ENCODE measurements at regions not wholly inside any gene's neighbourhood (a gene's known extent, or its start where the extent isn't known, plus 50 kb on each side); places are given as distances from the start of the nearest gene placed in this dataset.
A peak's percentile ranks its signal among the peaks of the same experiment; 100 is the strongest.

DNA sequence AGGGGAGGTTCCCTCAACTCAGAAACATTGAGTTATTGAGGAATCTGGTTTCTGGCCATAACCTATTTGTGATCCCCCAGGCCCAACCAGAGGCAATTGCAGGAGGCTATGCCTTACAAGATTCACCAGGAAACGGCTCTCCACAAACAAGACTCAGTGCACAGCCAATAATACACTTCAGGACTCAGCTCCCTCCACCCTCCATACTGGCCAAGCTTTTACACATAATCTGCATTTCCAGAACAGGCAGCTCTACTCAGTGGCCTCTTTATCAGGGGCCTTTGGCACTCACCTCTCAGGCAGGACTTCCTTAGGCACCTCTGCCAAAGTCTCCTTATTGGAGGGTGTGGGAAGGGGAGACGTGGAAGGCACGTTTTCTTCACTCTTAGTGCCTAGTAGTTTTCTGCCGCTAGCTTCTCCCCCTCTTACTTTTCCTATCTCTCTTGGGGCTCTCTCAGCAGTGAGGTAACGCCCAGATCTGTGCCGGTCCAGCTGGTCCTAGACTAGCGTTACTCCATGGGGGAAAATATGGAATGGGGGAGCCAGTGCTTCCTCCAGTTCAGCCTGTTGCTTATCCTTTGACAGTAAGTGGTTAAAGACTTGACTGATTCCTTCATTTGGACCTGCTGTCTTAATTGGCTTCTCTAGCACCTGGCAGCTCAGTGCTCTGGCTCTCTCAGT lies 62.8 kb upstream of the ANO3 start:
- H3K36me3 ChIP-seq = no peaks in the 10 kb centered on the region
- DNase-seq = no peak
- H3K27ac ChIP-seq = no peak overlapping the region
- intact Hi-C loops (cut with DNase I; ENCODE audit: low total_unique reads) = no loop called here
- no peaks in the 10 kb centered on the region for H3K9me3 ChIP-seq
- H3K4me1 ChIP-seq = no peaks in the 10 kb centered on the region
- TF ChIP-seq POLR2A (IDR thresholded peaks at IDR 0.05) = no peak
- TF ChIP-seq, protein P1, sequence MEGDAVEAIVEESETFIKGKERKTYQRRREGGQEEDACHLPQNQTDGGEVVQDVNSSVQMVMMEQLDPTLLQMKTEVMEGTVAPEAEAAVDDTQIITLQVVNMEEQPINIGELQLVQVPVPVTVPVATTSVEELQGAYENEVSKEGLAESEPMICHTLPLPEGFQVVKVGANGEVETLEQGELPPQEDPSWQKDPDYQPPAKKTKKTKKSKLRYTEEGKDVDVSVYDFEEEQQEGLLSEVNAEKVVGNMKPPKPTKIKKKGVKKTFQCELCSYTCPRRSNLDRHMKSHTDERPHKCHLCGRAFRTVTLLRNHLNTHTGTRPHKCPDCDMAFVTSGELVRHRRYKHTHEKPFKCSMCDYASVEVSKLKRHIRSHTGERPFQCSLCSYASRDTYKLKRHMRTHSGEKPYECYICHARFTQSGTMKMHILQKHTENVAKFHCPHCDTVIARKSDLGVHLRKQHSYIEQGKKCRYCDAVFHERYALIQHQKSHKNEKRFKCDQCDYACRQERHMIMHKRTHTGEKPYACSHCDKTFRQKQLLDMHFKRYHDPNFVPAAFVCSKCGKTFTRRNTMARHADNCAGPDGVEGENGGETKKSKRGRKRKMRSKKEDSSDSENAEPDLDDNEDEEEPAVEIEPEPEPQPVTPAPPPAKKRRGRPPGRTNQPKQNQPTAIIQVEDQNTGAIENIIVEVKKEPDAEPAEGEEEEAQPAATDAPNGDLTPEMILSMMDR (IDR thresholded peaks at IDR 0.05) = no peak
- no peaks in the 10 kb centered on the region for H3K27me3 ChIP-seq
- H3K4me3 ChIP-seq = no peak overlapping the region

DNA sequence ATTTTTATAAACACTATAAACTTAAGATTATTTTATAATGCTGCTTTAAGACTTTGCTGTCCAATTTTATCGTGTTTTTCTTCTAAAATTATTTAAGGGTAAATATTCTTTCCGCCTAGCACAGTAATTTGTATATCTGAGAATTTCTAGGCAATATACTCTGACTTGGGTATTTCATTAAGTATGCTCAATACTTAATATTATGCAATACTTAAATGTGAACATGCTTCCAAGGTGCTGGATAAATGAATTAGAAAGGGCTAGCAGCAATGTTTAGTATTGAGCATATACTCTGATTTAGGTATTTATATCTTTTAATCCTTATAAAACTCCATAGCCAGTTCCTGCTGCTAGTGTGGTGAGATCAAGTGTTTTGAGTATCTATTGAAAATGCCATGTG lies 60.3 kb upstream of the ANO3 start:
- Histone ChIP-seq H3K4me3 (no peak overlapping the region), H3K27me3 (no peaks in the 10 kb centered on the region), H3K27ac (no peak overlapping the region), H3K4me1 (no peaks in the 10 kb centered on the region), H3K9me3 (no peaks in the 10 kb centered on the region), H3K36me3 (no peaks in the 10 kb centered on the region)
- TF ChIP-seq POLR2A (IDR thresholded peaks at IDR 0.05) = no peak
- TF ChIP-seq, protein P1 (IDR thresholded peaks at IDR 0.05) = no peak
- DNase-seq = no peak
- intact Hi-C loops (cut with DNase I; ENCODE audit: low total_unique reads) = no loop called here

GRCh38 chr11:26276798-26277424 lies 55.0 kb upstream of the ANO3 start:
- no peaks in the 10 kb centered on the region for H3K36me3 ChIP-seq
- no peak overlapping the region for H3K4me3 ChIP-seq
- intact Hi-C loops (cut with DNase I; ENCODE audit: low total_unique reads) = no loop called here
- peak; percentile 32 to 51 for DNase-seq
- H3K4me1 ChIP-seq = no peaks in the 10 kb centered on the region
- no peaks in the 10 kb centered on the region for H3K9me3 ChIP-seq
- TF ChIP-seq POLR2A (IDR thresholded peaks at IDR 0.05) = no peak
- TF ChIP-seq, protein P1 (IDR thresholded peaks at IDR 0.05) = peak; percentile 72 to 94 (median 86)
- no peaks in the 10 kb centered on the region for H3K27me3 ChIP-seq
- H3K27ac ChIP-seq = peak overlapping the region in 1 of 2 donors; percentile 26

- Histone ChIP-seq H3K27ac (no peak overlapping the region), H3K4me1 (no peaks in the 10 kb centered on the region), H3K9me3 (no peaks in the 10 kb centered on the region), H3K4me3 (no peak overlapping the region), H3K27me3 (no peaks in the 10 kb centered on the region), H3K36me3 (no peaks in the 10 kb centered on the region)
- intact Hi-C loops (cut with DNase I; ENCODE audit: low total_unique reads) = no loop called here
- TF ChIP-seq POLR2A (IDR thresholded peaks at IDR 0.05) = no peak
- TF ChIP-seq, protein P1 (IDR thresholded peaks at IDR 0.05) = no peak
- no peak for DNase-seq
These were observed 53.6 kb upstream of the ANO3 start for GRCh38 chr11:26278354-26278753.
